AG10803 (cell line): ENCODE measurements at regions not wholly inside any gene's neighbourhood (a gene's known extent, or its start where the extent isn't known, plus 50 kb on each side); places are given as distances from the start of the nearest gene placed in this dataset.

Experiments
- DNase-seq: peaks from one replicate; pipeline ENCODE4 v3.0.0; 2010; ENCODE audit warnings: low read depth
- H3K4me3 ChIP-seq: 2 replicates; pipeline ENCODE4 v1.5.1; 2011; ENCODE audit warnings: mild to moderate bottlenecking, low read length, control low read depth
- CTCF ChIP-seq: conservative IDR thresholded peaks from 2 replicates; pipeline ENCODE4 v1.5.1; 2011; ENCODE audit warnings: mild to moderate bottlenecking, low read length, control low read depth, inconsistent platforms

- peak; percentile 32 for DNase-seq
- H3K4me3 ChIP-seq, result no peak overlapping the region
- no peak for TF ChIP-seq CTCF
Observed at GRCh38 chr15:39310633-39311032, 270.2 kb upstream of the THBS1 start.

- DNase-seq, result no peak
Observed at GRCh38 chr15:39312984-39313383, 267.9 kb upstream of the THBS1 start.

GRCh38 chr15:39313467-39313866 is 267.4 kb upstream of the THBS1 start:
- H3K4me3 ChIP-seq, result no peak overlapping the region
- DNase-seq, result no peak
- no peak for TF ChIP-seq CTCF

More at GRCh38 chr15:39312984-39313383, 267.9 kb upstream of the THBS1 start:
- H3K4me3 ChIP-seq, result no peak overlapping the region
- no peak for TF ChIP-seq CTCF

GRCh38 chr15:39313881-39314280 is 267.0 kb upstream of the THBS1 start:
- no peak for TF ChIP-seq CTCF
- no peak overlapping the region for H3K4me3 ChIP-seq
- no peak for DNase-seq

- DNase-seq, result peak; percentile 38
- TF ChIP-seq CTCF, result no peak
- H3K4me3 ChIP-seq, result no peak overlapping the region
Observed at GRCh38 chr15:39315206-39315850, 265.6 kb upstream of the THBS1 start.

- no peak for TF ChIP-seq CTCF
- no peak overlapping the region for H3K4me3 ChIP-seq
- DNase-seq, result peak; percentile 33
Observed at GRCh38 chr15:39317225-39317624, 263.7 kb upstream of the THBS1 start.

- no peak overlapping the region for H3K4me3 ChIP-seq
- DNase-seq, result no peak
- TF ChIP-seq CTCF, result no peak
Observed at GRCh38 chr15:39318231-39318630, 262.6 kb upstream of the THBS1 start.
